B cell (primary cell): ENCODE measurements at regions not wholly inside any gene's neighbourhood (a gene's known extent, or its start where the extent isn't known, plus 50 kb on each side); places are given as distances from the start of the nearest gene placed in this dataset.

Experiments
- CTCF ChIP-seq: fragments of 200-600 bp; IDR thresholded peaks from one replicate; pipeline ENCODE4 v1.8.0; 2022; ENCODE audit warnings: antibody characterized with exemption, mild to moderate bottlenecking
- EZH2 ChIP-seq: IDR thresholded peaks from 2 replicates; pipeline ENCODE4 v1.6.1; 2012; ENCODE audit warnings: borderline replicate concordance, low read depth, mild to moderate bottlenecking, moderate library complexity, low read length; ENCODE audit not compliant: insufficient read depth, poor library complexity, severe bottlenecking

- no peak for TF ChIP-seq CTCF
- TF ChIP-seq EZH2 = no peak
Measured at GRCh38 chr1:94672934-94673333, 131.4 kb upstream of the F3 start.
